M059J (cell line): ENCODE measurements at regions not wholly inside any gene's neighbourhood (a gene's known extent, or its start where the extent isn't known, plus 50 kb on each side); places are given as distances from the start of the nearest gene placed in this dataset.

Source experiments
- DNase-seq: peaks from one replicate; pipeline ENCODE4 v3.0.0-alpha.2; 2012; ENCODE audit warnings: low read depth

DNA sequence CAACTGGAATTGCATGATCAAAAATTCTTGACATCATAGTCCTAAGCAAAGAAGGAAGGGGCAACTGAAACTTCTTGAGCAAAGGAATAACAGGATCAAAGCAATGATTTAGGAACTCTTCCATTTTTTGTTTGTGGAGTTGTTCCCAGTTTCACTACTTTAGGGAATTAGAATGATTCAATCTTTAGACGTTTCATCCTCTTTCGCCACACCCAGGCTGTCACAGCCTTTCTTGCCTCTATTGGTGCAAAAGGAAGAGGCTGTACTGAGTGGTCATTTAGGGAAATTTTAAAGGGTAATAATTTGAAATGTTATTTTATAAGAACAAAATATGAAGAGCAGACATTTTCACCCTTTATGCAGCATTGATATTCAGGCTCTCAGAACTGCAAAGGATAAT is 1026.0 kb upstream of the ARRDC3 start:
- peak; percentile 18 for DNase-seq

DNA sequence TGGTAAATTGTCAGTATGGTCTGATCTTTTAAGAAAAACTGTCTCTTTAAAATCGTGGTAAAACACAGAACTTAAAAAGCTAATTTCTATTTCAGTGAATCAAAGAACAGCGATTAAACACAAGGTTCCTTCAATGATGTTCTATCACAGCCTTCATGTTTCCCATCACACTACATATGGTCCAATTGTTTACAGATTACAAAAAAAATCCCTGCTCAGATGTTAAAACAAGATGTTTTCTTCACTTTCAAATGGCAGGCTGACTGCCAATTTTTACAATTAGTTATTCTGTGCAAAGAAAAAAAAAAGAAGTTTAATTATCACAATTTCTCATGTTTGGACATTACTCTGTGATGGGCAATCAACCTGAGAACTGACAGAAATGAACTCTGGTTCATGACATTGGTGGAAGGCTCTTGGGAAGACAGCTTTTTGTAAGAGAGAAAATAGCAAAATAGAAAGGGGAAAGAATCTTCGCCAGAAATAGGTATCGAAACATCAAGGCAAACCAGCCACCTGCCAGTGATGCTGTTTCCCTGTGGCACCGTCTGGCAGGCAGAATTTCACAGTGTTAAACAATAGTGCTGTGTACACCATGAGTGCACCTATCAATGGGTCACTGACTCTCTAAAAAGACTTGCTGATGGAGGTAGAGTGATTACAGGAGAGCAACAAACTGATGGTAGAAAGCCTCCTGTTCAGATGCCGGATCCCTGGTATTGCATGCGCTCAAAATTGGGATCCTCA is 1020.0 kb upstream of the ARRDC3 start:
- no peak for DNase-seq

DNA sequence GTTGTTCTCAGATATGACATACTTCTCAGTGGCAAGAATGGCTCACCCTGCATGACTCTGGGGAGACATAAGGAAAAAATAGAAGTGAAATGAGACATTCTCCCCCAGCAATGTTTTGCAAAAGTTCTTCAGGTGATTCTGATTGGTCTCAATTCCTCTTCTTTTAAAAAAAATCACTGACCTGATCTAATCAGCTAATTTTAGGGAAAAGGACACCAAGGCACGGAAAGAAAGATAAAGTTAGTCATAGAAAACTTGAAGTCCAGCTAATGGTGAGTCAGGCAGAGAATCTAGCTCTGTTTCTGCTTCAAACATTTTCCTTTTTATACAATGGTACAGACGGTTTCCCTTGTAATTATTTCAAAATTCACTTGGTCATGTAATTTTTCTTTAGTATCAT is 1018.9 kb upstream of the ARRDC3 start:
- peak; percentile 77 for DNase-seq

DNA sequence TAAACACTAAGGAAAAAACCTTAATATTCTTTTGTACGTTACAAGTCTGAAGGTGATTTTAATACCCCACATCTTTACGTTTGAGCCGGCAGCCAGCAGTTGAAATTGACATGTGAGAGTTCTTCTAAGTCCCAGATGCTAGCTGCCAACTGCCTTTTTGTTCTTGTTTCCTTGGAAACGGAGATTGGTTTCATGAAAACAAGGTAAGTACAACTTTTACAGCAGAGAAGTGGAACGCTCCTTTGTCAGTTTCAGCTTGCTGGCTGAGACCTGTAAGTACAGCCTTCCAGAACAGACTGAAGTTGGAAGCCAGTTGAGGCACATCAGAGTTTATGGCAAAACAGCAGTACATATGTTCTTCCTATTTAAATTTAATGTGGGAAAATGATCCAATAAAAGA is 1018.4 kb upstream of the ARRDC3 start:
- peak; percentile 84 for DNase-seq

DNA sequence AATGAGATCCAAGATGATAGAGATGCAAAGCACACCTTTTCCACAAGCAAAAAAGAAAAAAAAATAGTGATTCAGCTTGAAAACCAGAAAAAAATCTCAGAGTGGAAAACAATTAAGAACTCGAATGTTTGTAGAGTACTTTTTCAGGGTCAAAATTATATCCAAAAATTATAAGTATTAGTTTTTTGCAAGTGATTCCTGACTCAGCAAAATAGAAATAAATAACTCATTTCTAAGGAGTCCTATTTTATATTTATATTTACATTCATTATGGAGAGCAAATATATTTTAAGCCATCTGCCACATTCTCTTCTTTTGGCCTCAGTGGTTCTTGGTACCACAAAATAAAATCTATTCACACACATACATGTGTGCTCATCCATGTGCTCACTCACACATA is 1011.8 kb upstream of the ARRDC3 start:
- no peak for DNase-seq

DNA sequence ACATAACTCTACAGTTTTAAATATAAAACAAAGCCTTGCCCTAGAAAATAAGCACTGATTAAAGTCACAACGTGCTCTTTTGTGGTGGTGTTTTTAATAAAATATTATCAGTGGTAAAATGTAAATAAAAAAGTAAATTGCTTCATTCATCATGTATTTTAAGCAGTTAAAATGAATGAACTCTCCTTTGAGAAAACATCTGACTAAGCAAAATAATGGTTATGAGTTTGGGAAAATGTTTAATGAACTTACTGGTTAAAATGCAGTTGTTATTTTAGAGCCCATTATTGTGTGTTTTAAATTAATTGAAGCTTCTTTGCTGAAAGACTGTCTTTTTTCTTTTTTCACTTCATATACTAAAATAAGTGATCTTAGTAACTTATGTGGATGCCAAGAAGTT is 1007.5 kb upstream of the ARRDC3 start:
- no peak for DNase-seq

DNA sequence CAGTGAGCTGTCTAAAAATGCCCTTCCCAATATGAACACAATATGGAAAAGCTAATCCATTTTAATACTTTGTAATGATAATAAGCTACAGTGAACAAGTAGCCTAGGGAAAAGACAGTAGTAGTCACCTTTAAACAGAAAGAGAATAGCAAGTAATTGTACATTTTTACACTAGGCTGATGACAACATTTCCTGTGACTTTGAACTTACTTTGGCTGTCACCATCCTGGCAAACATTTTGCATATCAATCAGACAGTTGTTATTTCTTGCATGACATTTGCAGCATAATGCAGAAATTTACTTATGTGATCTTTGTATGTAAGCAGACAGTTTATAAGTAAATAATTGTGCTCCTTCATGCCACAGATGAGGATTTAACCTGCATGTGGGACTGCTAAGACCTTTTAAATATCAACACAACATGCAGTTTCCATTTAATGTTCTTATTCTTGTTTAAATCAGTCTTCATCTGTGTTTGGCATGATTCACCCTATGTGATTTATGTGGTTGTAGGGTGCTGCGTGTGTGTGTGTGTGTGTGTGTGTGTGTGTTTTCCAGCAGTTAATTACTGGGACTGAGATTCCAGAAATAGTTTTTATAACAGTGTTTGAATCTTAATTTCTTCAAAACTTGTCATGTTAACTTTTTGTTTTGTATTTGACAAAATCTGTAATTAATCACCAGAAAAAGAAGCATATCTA is 997.1 kb upstream of the ARRDC3 start:
- DNase-seq: peak; percentile 38

DNA sequence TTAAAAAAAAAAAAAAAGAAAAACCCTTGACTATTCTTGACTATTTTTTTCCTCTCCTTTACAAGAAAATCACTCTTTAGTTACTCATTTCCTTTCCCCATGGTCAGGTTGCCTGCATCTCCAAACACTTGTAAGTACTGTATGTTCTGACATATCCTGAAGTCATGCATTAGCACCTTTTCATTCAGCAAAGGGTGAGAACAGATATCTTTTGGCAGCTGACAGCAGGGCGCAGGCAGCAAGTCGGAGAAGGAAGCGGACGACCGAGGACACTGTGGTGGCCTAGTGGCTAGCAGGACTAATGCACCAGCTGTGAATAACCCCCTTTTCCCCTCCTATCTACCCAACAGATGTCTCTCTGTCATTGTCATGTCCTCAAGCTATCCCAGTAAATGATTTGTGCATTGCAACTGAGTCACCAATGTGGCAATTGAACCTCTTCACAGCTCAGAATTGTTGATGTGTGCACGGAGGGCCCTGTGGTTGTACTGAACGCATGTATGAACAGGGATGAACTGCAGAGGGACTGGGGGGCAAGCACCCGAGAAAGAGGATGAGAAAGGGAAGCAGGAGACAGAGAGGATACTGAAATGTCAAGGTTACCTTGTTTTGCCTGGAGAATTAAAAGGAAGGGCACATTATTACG is 996.0 kb upstream of the ARRDC3 start:
- peak; percentile 71 for DNase-seq

DNA sequence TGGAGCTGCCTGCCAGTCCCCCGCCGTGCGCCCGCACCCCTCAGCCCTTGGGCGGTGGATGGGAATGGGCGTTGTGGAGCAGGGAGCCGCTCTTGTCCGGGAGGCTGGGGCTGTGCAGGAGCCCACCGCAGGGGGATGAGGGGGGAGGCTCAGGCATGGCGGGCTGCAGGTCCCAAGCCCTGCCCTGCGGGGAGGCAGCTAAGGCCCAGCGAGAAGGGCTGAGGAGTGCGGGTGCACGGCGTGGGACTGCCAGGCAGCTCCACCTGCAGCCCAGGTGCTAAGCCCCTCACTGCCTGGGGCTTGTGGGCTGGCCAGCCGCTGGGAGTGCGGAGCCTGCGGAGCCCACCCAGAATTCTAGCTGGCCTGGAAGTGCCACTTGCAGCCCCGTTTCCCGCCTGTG is 991.7 kb upstream of the ARRDC3 start:
- no peak for DNase-seq

DNA sequence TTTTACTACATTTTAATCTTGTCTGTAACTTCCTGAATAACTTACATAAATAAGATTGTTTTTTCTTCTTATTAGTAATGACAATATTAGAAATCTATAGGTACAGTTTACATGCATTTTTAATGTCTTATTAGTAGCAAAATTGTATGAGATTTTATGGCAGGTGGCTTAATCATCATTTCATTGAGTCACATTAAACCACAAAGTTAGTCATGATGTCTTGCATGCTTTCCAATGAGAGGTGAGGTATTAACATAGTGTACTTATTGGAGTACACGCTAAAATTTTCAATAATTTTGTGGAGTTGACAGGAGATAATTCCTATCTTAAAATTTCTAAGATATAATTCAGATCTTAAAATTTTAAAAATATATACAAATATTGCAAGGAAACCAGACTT is 989.6 kb upstream of the ARRDC3 start:
- DNase-seq: peak; percentile 63

DNA sequence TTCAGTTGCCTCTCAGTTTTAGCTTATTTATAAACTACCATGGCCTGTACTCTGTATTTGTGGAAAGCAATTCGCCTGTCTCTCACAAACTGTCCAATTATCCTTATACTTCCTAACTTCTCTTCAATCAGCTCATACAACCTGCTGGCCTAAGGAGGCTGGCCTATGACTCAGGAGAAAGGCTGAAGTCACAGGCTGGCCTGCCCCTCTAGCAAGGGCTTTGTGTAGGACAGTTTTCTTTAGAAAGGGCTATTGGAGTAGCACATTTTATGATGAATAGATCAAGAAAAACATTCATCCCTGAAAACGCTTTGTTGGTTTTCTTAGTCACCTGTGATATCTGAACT is 988.7 kb upstream of the ARRDC3 start:
- DNase-seq: peak; percentile 80

DNA sequence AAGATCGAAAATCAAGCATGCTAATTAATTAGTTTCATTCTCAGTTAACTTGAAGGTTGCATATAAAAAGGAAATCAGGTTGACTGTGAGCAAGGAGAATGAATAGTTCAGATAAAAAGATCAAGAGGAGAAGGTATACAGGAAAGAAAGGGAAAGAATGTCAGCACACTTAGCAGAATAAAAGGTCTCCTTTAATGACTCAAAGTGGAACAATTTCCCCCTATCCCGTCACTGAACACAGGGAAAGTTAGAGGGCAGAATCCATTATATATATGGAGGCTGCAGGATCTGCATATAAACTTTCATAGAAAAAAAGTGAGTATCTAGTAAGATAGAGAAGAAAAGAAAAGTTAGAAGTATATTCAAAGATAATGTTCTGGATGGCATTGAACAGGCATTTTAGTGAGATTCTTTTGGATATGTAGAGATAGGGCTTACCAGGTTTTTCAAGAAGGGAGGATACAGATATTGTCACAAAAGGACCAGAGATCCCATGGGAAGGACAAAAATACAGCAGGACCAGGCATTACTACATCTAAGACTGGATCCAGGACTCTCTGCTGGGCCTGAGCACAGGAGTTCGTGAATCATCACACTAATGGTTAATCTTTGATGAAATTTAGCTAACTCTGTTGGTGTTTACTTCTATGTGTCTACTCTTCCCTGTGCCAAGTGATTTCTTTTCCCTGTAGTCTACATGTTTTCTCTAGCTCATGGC is 988.2 kb upstream of the ARRDC3 start:
- DNase-seq: peak; percentile 37

DNA sequence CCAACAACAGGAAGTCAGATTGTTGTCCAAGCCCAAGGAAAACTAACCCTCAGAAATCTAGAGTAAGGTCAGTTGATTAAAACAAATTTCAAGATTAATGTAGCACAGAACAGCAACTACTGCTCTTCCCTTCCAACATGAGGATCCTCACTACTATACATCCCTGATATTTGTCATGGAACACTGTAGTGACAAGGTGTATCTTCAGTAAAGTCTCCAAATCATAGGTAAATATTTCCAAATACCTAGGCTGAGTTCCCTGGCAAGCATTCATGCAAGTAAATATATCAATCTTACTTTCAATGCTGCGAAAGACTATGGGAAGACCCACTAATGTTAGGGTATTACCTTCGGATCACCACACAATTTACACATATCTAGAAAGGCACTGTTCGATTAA is 986.9 kb upstream of the ARRDC3 start:
- DNase-seq: no peak

DNA sequence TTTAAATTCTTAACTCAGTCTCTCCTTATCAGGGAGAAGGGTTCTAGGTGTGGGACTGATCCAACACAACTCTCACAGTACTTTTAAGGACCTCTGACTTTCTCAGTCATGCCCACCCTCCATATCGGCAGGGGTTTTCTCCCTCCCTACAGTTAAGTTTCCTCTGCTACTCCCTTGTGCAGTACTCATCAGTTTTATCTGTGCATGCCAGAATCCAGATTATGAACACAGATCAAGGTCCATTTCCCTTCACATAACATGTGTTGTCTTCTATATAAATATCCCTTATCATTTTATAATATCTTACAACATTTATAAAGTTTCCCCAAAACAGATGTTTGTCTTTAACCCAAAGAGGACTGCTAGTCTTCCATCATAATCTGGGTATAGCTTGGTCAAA is 986.5 kb upstream of the ARRDC3 start:
- DNase-seq: no peak

DNA sequence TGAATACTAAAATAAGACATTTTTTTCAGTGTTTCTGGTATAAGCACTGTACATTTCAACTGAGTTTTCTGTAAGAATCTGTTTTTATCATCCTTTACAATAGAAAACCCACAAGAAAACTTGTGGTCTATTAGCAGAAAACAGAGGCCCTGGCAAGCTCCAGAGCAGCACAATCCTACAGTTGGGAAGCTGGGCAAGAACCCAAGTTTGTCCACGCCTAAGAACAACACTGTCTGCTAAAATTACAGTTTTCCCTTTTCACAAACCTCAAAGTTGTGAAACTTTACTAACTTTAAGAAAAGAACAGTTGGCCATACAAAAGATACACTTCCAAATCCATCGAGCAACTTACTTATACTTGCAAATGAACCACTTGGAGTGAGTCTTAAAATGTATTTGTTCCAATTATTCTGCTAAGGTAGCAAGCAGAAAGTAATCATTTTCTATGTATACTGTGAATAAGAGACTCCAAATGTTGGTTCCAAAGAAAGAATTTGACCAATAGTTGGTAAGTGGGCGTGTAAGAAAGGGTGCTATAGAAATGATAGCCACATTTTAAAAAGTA is 982.0 kb upstream of the ARRDC3 start:
- peak; percentile 79 for DNase-seq

DNA sequence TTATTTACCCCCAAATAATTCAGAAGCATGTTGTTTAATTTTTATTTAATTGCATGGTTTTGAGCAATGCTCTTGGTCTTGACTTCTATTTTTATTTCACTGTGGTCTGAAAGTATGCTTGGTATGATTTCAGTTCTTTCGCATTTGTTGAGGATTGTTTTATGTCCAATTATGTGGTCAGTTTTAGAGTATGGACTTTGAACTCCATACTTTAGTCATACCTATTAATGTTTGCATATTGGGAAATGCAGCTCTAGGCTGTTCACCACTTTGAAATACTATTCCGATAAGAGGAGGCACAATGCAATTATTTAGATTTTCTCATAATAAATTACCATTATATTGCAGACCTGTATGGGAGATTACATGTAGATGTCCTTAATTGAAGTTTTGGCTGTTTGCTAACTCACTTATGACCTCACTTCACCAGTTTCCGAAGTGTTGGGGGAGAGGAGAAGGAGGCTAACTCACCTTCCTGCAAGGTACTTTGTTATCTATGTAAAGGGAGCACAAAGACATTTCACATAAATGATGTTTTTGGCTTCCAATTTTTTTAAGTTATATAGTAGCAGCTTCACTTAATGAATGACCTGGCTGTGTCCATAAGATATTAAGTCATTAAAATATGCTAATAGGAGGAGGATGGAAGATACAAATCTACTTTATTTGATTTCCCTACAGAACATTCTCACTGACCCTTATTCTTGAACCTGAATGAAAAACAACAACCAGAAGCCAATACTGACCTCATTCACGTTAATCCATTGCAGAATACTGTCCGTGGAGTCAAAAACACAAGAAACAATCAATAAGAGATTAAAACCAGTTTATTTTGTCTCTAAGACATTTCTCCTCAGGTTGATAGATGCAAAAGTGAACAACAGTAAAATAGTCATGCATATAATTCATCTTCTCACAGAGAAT is 970.3 kb upstream of the ARRDC3 start:
- DNase-seq: peak; percentile 71

DNA sequence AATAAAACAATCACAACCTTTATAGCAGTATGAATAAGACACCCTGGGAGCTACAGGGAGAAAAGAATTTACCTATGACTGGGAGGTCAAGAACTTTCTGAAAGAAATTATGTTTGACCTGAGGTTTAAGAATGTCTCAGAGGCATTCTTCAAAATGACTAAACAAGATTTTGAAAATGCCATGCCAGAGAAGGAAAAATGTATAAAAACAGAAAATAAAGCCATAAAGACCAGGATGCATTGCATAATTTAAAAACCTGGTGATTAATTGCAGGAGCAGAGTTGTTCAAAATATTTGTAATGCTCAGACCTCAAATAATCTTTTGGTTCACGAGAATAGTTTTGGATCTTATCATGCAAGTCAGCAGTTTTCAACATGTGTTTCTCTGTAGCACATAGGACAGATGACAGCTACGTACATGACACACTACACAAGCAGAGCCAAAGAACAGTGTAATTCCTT is 954.7 kb upstream of the ARRDC3 start:
- DNase-seq: peak; percentile 81

DNA sequence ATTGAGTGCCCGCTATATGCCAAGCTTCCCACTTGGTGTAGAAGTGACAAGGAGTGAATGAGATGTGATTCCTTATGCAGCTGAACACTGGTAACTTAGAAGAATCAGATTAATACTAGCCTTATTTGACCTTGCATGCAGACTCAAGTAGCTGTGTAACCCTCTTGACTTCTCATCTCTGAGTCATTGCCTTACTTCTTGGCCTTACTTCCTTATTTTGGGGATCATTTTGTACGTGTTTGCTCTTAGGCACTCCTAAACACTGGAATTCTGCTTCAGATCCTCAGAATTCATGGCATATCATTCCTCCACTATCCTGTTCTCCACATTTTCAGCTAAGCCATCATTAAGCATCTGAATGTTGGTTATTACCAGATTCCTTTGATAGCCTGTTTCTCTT is 948.9 kb upstream of the ARRDC3 start:
- DNase-seq: peak; percentile 83

DNA sequence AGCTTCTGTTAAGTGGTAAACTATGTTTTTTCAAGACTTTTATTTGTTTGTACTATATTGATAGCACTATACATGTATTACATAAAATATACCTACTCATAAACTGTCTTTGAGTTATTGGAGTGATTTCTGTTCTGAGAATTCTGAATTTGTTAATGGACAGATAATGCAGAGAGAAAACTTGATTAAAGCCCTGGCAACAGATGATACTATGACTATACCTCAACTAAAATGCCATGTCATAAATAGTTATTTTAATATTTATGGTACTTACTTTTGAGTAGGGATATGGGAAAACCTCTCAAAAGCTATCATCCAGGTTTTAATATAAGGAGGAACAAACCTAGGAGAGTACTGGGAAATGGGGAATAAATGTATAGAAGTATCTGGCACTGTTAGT is 947.2 kb upstream of the ARRDC3 start:
- no peak for DNase-seq

DNA sequence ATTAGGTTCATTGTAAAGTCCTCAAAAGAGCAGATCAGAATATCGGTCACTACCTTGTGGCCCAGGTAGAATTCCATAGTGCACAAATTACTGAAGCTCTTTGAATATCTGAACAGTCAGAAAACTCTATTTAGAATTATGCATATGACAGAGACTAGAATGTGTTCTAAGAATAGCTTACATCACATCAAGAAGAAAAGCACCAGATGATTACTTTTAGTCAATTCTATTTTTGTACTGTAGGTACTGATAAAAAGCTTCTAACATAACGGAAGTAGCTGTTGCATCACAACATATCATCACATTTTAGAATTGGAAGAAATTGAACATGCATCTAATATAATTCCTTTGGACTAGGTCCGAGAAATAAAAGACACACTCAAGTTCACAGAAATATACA is 946.6 kb upstream of the ARRDC3 start:
- no peak for DNase-seq
